Left lobe of liver (tissue), 2 donors: ENCODE measurements at regions not wholly inside any gene's neighbourhood (a gene's known extent, or its start where the extent isn't known, plus 50 kb on each side); places are given as distances from the start of the nearest gene placed in this dataset.
"Not testable (repeated sequence)": the region's sequence is repeated elsewhere in the genome, so short reads cannot be mapped to it uniquely, and the experiment has no call there.

Experiments used
- ATAC-seq: fragments of 200-7000 bp; cut with Tn5 transposase; one replicate; pipeline ENCODE4 v1.9.1; 2020; ENCODE audit warnings: mild to moderate bottlenecking, moderate library complexity
- DNase-seq: peaks from one replicate; pipeline ENCODE4 v3.0.0-alpha.2; 2020; ENCODE audit warnings: low spot score
- donor health status: DM: no; HTN: no; CAD: no; lungs with moderate emphysema.
- donor health status: DM: no; HTN: yes; CAD: no.

GRCh38 chr3:31095255-31095654 is 200.8 kb upstream of the GADL1 start:
- DNase-seq (no peak), ATAC-seq (no peak)

- DNase-seq (no peak), ATAC-seq (no peak)
Measured at GRCh38 chr3:31096661-31097395, 202.4 kb upstream of the GADL1 start.

GRCh38 chr3:31100519-31100918 is 206.1 kb upstream of the GADL1 start:
- ATAC-seq (no peak), DNase-seq (no peak)

GRCh38 chr3:31101285-31101684 is 206.8 kb upstream of the GADL1 start:
- not testable (repeated sequence) for ATAC-seq, DNase-seq

- ATAC-seq (no peak), DNase-seq (no peak)
Measured at GRCh38 chr3:31102196-31102879, 207.9 kb upstream of the GADL1 start.

GRCh38 chr3:31103181-31103580 is 208.7 kb upstream of the GADL1 start:
- ATAC-seq (no peak), DNase-seq (no peak)

GRCh38 chr3:31103623-31104180 is 209.2 kb upstream of the GADL1 start:
- DNase-seq (no peak), ATAC-seq (no peak)

GRCh38 chr3:31105011-31105410 is 210.6 kb upstream of the GADL1 start:
- no peak for ATAC-seq

GRCh38 chr3:31105438-31106077 is 211.1 kb upstream of the GADL1 start:
- DNase-seq = no peak
- ATAC-seq = no peak

More at GRCh38 chr3:31105011-31105410, 210.6 kb upstream of the GADL1 start:
- no peak for DNase-seq

GRCh38 chr3:31106204-31106603 is 211.7 kb upstream of the GADL1 start:
- ATAC-seq = no peak

GRCh38 chr3:31106912-31107311 is 212.5 kb upstream of the GADL1 start:
- ATAC-seq = no peak
- no peak for DNase-seq

More at GRCh38 chr3:31106204-31106603, 211.7 kb upstream of the GADL1 start:
- no peak for DNase-seq

- ATAC-seq (no peak), DNase-seq (no peak)
Measured at GRCh38 chr3:31114929-31115283, 220.4 kb upstream of the GADL1 start.

- DNase-seq, ATAC-seq: not testable (repeated sequence)
Measured at GRCh38 chr3:31115531-31115930, 221.1 kb upstream of the GADL1 start.

- DNase-seq (no peak), ATAC-seq (no peak)
Measured at GRCh38 chr3:31116651-31117050, 222.2 kb upstream of the GADL1 start.

GRCh38 chr3:31117854-31118253 is 223.4 kb upstream of the GADL1 start:
- DNase-seq (no peak), ATAC-seq (no peak)

- DNase-seq (no peak), ATAC-seq (no peak)
Measured at GRCh38 chr3:31124373-31124772, 229.9 kb upstream of the GADL1 start.

GRCh38 chr3:31125413-31126020 is 231.1 kb upstream of the GADL1 start:
- ATAC-seq (no peak), DNase-seq (no peak)

- ATAC-seq (peak; percentile 27), DNase-seq (no peak)
Measured at GRCh38 chr3:31129241-31129640, 234.8 kb upstream of the GADL1 start.

- ATAC-seq (peak; percentile 86), DNase-seq (no peak)
Measured at GRCh38 chr3:31132132-31132769, 237.8 kb upstream of the GADL1 start.

GRCh38 chr3:31133541-31133940 is 239.1 kb upstream of the GADL1 start:
- no peak for ATAC-seq
- no peak for DNase-seq

GRCh38 chr3:31135546-31135945 is 241.1 kb upstream of the GADL1 start:
- DNase-seq (no peak), ATAC-seq (no peak)
